SU-DHL-6 (cell line): ENCODE measurements at regions not wholly inside any gene's neighbourhood (a gene's known extent, or its start where the extent isn't known, plus 50 kb on each side); places are given as distances from the start of the nearest gene placed in this dataset.

ENCODE experiments used
- H2AFZ ChIP-seq: fragments of 200-600 bp; sonication (generic); 2 replicates; pipeline ENCODE4 v1.6.1; 2014; ENCODE audit warnings: low read depth, mild to moderate bottlenecking, moderate library complexity, mixed read lengths, antibody characterized with exemption, low read length; ENCODE audit not compliant: severe bottlenecking
- H3F3A ChIP-seq: fragments of 200-600 bp; shearing (Covaris generic); 2 replicates; pipeline ENCODE4 v1.6.0; 2016; ENCODE audit warnings: antibody characterized with exemption, mild to moderate bottlenecking; ENCODE audit not compliant: insufficient read depth
- H3K27ac ChIP-seq: fragments of 200-600 bp; sonication (generic); 2 replicates; pipeline ENCODE4 v1.5.1; 2016; ENCODE audit warnings: low read depth, mild to moderate bottlenecking, low read length, moderate library complexity, mixed read lengths
- H3K27me3 ChIP-seq: fragments of 200-600 bp; sonication (generic), shearing (Covaris generic); 2 replicates; pipeline ENCODE4 v1.6.0; 2014; ENCODE audit warnings: mild to moderate bottlenecking, low read length
- H3K36me3 ChIP-seq: fragments of 200-600 bp; sonication (generic); 2 replicates; pipeline ENCODE4 v1.6.1; 2014; ENCODE audit warnings: mild to moderate bottlenecking, low read length, mixed read lengths
- H3K4me2 ChIP-seq: fragments of 300-600, 200-600 bp; shearing (Covaris generic), sonication (generic); 2 replicates; pipeline ENCODE4 v1.6.0; 2014; ENCODE audit warnings: low read length, low read depth, mild to moderate bottlenecking; ENCODE audit not compliant: poor library complexity, severe bottlenecking
- H3K4me3 ChIP-seq: fragments of 200-600 bp; sonication (generic); 2 replicates; pipeline ENCODE4 v1.5.1; 2014; ENCODE audit warnings: antibody characterized with exemption, low read length, mild to moderate bottlenecking, mixed read lengths; ENCODE audit not compliant: insufficient read depth, poor library complexity, severe bottlenecking
- H3K79me2 ChIP-seq: fragments of 200-600 bp; sonication (generic); 2 replicates; pipeline ENCODE4 v1.6.1; 2014; ENCODE audit warnings: mild to moderate bottlenecking, low read length, moderate library complexity; ENCODE audit not compliant: insufficient read depth
- H3K9ac ChIP-seq: fragments of 200-600 bp; sonication (generic); 2 replicates; pipeline ENCODE4 v1.7.0; 2014; ENCODE audit warnings: mild to moderate bottlenecking, low read length
- H3K9me2 ChIP-seq: fragments of 200-600 bp; sonication (generic); replicated peaks from 2 replicates; pipeline ENCODE4 v1.6.1; 2014; ENCODE audit warnings: low read length; ENCODE audit not compliant: insufficient read depth
- H3K9me3 ChIP-seq: fragments of 200-600 bp; sonication (generic); 2 replicates; pipeline ENCODE4 v1.6.1; 2014; ENCODE audit warnings: low read length, mixed read lengths; ENCODE audit not compliant: insufficient read depth
- H4K20me1 ChIP-seq: fragments of 200-600 bp; sonication (generic); 2 replicates; pipeline ENCODE4 v1.6.1; 2014; ENCODE audit warnings: low read depth, mild to moderate bottlenecking, antibody characterized with exemption, low read length, moderate library complexity, mixed read lengths
- CTCF ChIP-seq: fragments of 200-600 bp; sonication (generic); IDR thresholded peaks from one replicate; pipeline ENCODE4 v1.5.1; 2017; ENCODE audit warnings: antibody characterized with exemption, mild to moderate bottlenecking, low read length, moderate library complexity; ENCODE audit not compliant: insufficient read depth, poor library complexity, severe bottlenecking
- EZH2phosphoT487 ChIP-seq: fragments of 200-600 bp; sonication (generic), shearing (Covaris generic); conservative IDR thresholded peaks from 2 replicates; pipeline ENCODE4 v1.6.1; 2018; ENCODE audit warnings: mild to moderate bottlenecking, antibody characterized with exemption, low read length, moderate library complexity, mixed read lengths

GRCh38 chr6:9257215-9257614 is 821.9 kb upstream of the SLC35B3 start:
- TF ChIP-seq EZH2phosphoT487 = no peak
- no peak for TF ChIP-seq CTCF
- no peaks in the 10 kb centered on the region for H3K36me3 ChIP-seq

GRCh38 chr6:9254251-9254650 is 818.9 kb upstream of the SLC35B3 start:
- H2AFZ ChIP-seq = no peak overlapping the region
- no peak for TF ChIP-seq CTCF
- no peak for TF ChIP-seq EZH2phosphoT487
- H3K9me3 ChIP-seq = no peaks in the 10 kb centered on the region
- H3K79me2 ChIP-seq = no peaks in the 10 kb centered on the region
- no peak overlapping the region for H3K27ac ChIP-seq
- no peaks in the 10 kb centered on the region for H4K20me1 ChIP-seq
- H3K4me2 ChIP-seq = no peak overlapping the region
- no peaks in the 10 kb centered on the region for H3F3A ChIP-seq
- no peak overlapping the region for H3K9ac ChIP-seq
- no peaks in the 10 kb centered on the region for H3K36me3 ChIP-seq
- H3K9me2 ChIP-seq = no peaks in the 10 kb centered on the region
- no peak overlapping the region for H3K4me3 ChIP-seq
- peaks cover 1% of the 10 kb centered on the region; the same call in 1 of the 2 replicates for H3K27me3 ChIP-seq

More at GRCh38 chr6:9257215-9257614, 821.9 kb upstream of the SLC35B3 start:
- Histone ChIP-seq H3K4me2 (no peak overlapping the region), H3K27ac (no peak overlapping the region), H3K9ac (no peak overlapping the region), H3K4me3 (no peak overlapping the region), H3K9me2 (no peaks in the 10 kb centered on the region), H3K79me2 (no peaks in the 10 kb centered on the region), H3K9me3 (peaks cover 11% of the 10 kb centered on the region; the same call in 1 of the 2 replicates), H3F3A (no peaks in the 10 kb centered on the region), H3K27me3 (no peaks in the 10 kb centered on the region), H4K20me1 (no peaks in the 10 kb centered on the region), H2AFZ (no peak overlapping the region)

GRCh38 chr6:9252799-9253198 is 817.5 kb upstream of the SLC35B3 start:
- peaks cover 2% of the 10 kb centered on the region; the same call in 1 of the 2 replicates for H3K27me3 ChIP-seq
- no peaks in the 10 kb centered on the region for H3K36me3 ChIP-seq
- no peaks in the 10 kb centered on the region for H3K9me2 ChIP-seq
- no peak overlapping the region for H3K27ac ChIP-seq
- no peaks in the 10 kb centered on the region for H4K20me1 ChIP-seq
- H2AFZ ChIP-seq = no peak overlapping the region
- H3K4me2 ChIP-seq = no peak overlapping the region
- no peak overlapping the region for H3K4me3 ChIP-seq
- TF ChIP-seq EZH2phosphoT487 = no peak
- TF ChIP-seq CTCF = no peak
- H3K79me2 ChIP-seq = no peaks in the 10 kb centered on the region
- H3F3A ChIP-seq = no peaks in the 10 kb centered on the region
- H3K9me3 ChIP-seq = no peaks in the 10 kb centered on the region
- H3K9ac ChIP-seq = no peak overlapping the region

GRCh38 chr6:9250852-9251251 is 815.5 kb upstream of the SLC35B3 start:
- Histone ChIP-seq H3K9me2 (0 out of 2 replicates have a peak, but pooled peaks cover 3% of the 10 kb centered on the region), H3K4me3 (no peak overlapping the region), H3K27me3 (peaks cover 2% of the 10 kb centered on the region; the same call in 1 of the 2 replicates), H2AFZ (no peak overlapping the region), H3K9me3 (no peaks in the 10 kb centered on the region), H3K4me2 (no peak overlapping the region), H3K9ac (no peak overlapping the region), H3F3A (no peaks in the 10 kb centered on the region), H3K79me2 (no peaks in the 10 kb centered on the region), H3K27ac (no peak overlapping the region), H3K36me3 (no peaks in the 10 kb centered on the region), H4K20me1 (no peaks in the 10 kb centered on the region)
- TF ChIP-seq EZH2phosphoT487 = no peak
- TF ChIP-seq CTCF = peak; percentile 19
